ENCODE measurements at regions not wholly inside any gene's neighbourhood (a gene's known extent, or its start where the extent isn't known, plus 50 kb on each side); places are given as distances from the start of the nearest gene placed in this dataset.

GRCh38 chr10:88111294-88111693 is 247.9 kb downstream of the PTEN start:
- DNase-seq, result no peak

GRCh38 chr10:88113232-88113631 is 249.8 kb downstream of the PTEN start:
- DNase-seq, result no peak

- DNase-seq, result no peak
These were observed 250.3 kb downstream of the PTEN start for GRCh38 chr10:88113657-88114272.

- no peak for DNase-seq
These were observed 250.9 kb downstream of the PTEN start for GRCh38 chr10:88114368-88114767.

- no peak for DNase-seq
These were observed 252.0 kb downstream of the PTEN start for GRCh38 chr10:88115407-88115806.

- DNase-seq, result no peak
These were observed 252.5 kb downstream of the PTEN start for GRCh38 chr10:88115968-88116367.

GRCh38 chr10:88116481-88116880 is 253.1 kb downstream of the PTEN start:
- DNase-seq, result no peak

- no peak for DNase-seq
These were observed 253.7 kb downstream of the PTEN start for GRCh38 chr10:88116971-88117626.

GRCh38 chr10:88117869-88118632 is 254.6 kb downstream of the PTEN start:
- DNase-seq, result peak in 1 of 2 experiments; percentile 0

GRCh38 chr10:88118729-88119128 is 255.3 kb downstream of the PTEN start:
- no peak for DNase-seq

- no peak for DNase-seq
These were observed 255.7 kb downstream of the PTEN start for GRCh38 chr10:88119160-88119559.

- no peak for DNase-seq
These were observed 256.6 kb downstream of the PTEN start for GRCh38 chr10:88120075-88120474.

GRCh38 chr10:88120599-88121333 is 257.3 kb downstream of the PTEN start:
- no peak for DNase-seq

GRCh38 chr10:88121361-88121760 is 257.9 kb downstream of the PTEN start:
- no peak for DNase-seq

- DNase-seq, result no peak
These were observed 258.7 kb downstream of the PTEN start for GRCh38 chr10:88122145-88122544.

- DNase-seq, result no peak
These were observed 259.2 kb downstream of the PTEN start for GRCh38 chr10:88122576-88122975.

GRCh38 chr10:88125766-88126165 is 262.3 kb downstream of the PTEN start:
- DNase-seq, result no peak

- no peak for DNase-seq
These were observed 263.3 kb downstream of the PTEN start for GRCh38 chr10:88126699-88127098.

GRCh38 chr10:88127269-88127668 is 263.8 kb downstream of the PTEN start:
- no peak for DNase-seq

- DNase-seq, result no peak
These were observed 264.3 kb downstream of the PTEN start for GRCh38 chr10:88127766-88128165.

- no peak for DNase-seq
These were observed 265.6 kb downstream of the PTEN start for GRCh38 chr10:88129013-88129412.

GRCh38 chr10:88130912-88131311 is 267.5 kb downstream of the PTEN start:
- DNase-seq, result no peak

GRCh38 chr10:88131511-88132139 is 268.2 kb downstream of the PTEN start:
- no peak for DNase-seq

Data from SHP77 (cell line).